GM18951 (cell line): ENCODE measurements at regions not wholly inside any gene's neighbourhood (a gene's known extent, or its start where the extent isn't known, plus 50 kb on each side); places are given as distances from the start of the nearest gene placed in this dataset.

Experiments used
- POLR2A ChIP-seq: IDR thresholded peaks from 4 replicates; pipeline ENCODE4 v1.6.1; 2011; ENCODE audit warnings: mild to moderate bottlenecking; ENCODE audit not compliant: insufficient read length, insufficient read depth; ENCODE audit errors: extremely low read depth
- in situ Hi-C: fragments of 300-500 bp; cut with MboI; formaldehyde crosslinking; loops from one replicate; pipeline ENCODE4 v1.12.0; 2022; ENCODE audit warnings: low sequenced_read_pairs, mixed read lengths, inconsistent platforms; ENCODE audit not compliant: unreplicated experiment

- TF ChIP-seq POLR2A, result no peak
- in situ Hi-C loops, result no loop called here
Measured at GRCh38 chr7:155166673-155167370, 96.7 kb downstream of the HTR5A start.

GRCh38 chr7:155167706-155168365 is 97.7 kb downstream of the HTR5A start:
- in situ Hi-C loops, result no loop called here
- TF ChIP-seq POLR2A, result no peak

- in situ Hi-C loops, result no loop called here
Measured at GRCh38 chr7:155168597-155169480, 98.7 kb downstream of the HTR5A start.

GRCh38 chr7:155169498-155170065 is 99.5 kb downstream of the HTR5A start:
- TF ChIP-seq POLR2A, result no peak
- in situ Hi-C loops, result no loop called here

More at GRCh38 chr7:155168597-155169480, 98.7 kb downstream of the HTR5A start:
- TF ChIP-seq POLR2A, result no peak

GRCh38 chr7:155170331-155170730 is 100.2 kb downstream of the HTR5A start:
- TF ChIP-seq POLR2A, result no peak
- in situ Hi-C loops, result no loop called here

GRCh38 chr7:155172141-155172540 is 102.0 kb downstream of the HTR5A start:
- no peak for TF ChIP-seq POLR2A
- in situ Hi-C loops, result no loop called here

GRCh38 chr7:155173905-155174304 is 103.8 kb downstream of the HTR5A start:
- TF ChIP-seq POLR2A, result no peak
- in situ Hi-C loops, result no loop called here

- no peak for TF ChIP-seq POLR2A
- in situ Hi-C loops, result no loop called here
Measured at GRCh38 chr7:155178096-155178495, 108.0 kb downstream of the HTR5A start.

- TF ChIP-seq POLR2A, result no peak
- in situ Hi-C loops, result no loop called here
Measured at GRCh38 chr7:155181768-155182167, 111.6 kb downstream of the HTR5A start.

- TF ChIP-seq POLR2A, result no peak
- in situ Hi-C loops, result no loop called here
Measured at GRCh38 chr7:155182406-155182970, 112.4 kb downstream of the HTR5A start.

GRCh38 chr7:155183655-155184054 is 113.5 kb downstream of the HTR5A start:
- in situ Hi-C loops, result no loop called here
- TF ChIP-seq POLR2A, result no peak

GRCh38 chr7:155184923-155185322 is 112.8 kb upstream of the INSIG1 start:
- in situ Hi-C loops, result no loop called here
- no peak for TF ChIP-seq POLR2A
